HG03060 (cell line): ENCODE measurements at regions not wholly inside any gene's neighbourhood (a gene's known extent, or its start where the extent isn't known, plus 50 kb on each side); places are given as distances from the start of the nearest gene placed in this dataset.
"Not testable (repeated sequence)": the region's sequence is repeated elsewhere in the genome, so short reads cannot be mapped to it uniquely, and the experiment has no call there.

ENCODE experiments used
- ATAC-seq: cut with Tn5 transposase; IDR thresholded peaks from one replicate; pipeline ENCODE4 v1.9.1; 2021; ENCODE audit warnings: low read depth, moderate number of reproducible peaks; ENCODE audit not compliant: unreplicated experiment

- ATAC-seq: no peak
These were observed 57.9 kb downstream of the FANCF start for GRCh38 chr11:22567759-22568158.

GRCh38 chr11:22566293-22566692 is 59.3 kb downstream of the FANCF start:
- no peak for ATAC-seq

- ATAC-seq: no peak
These were observed 64.3 kb downstream of the FANCF start for GRCh38 chr11:22561283-22561682.

- no peak for ATAC-seq
These were observed 66.2 kb downstream of the FANCF start for GRCh38 chr11:22559416-22559815.

GRCh38 chr11:22558664-22559063 is 67.0 kb downstream of the FANCF start:
- ATAC-seq: no peak

GRCh38 chr11:22556381-22556780 is 69.2 kb downstream of the FANCF start:
- no peak for ATAC-seq

GRCh38 chr11:22555881-22556280 is 69.7 kb downstream of the FANCF start:
- no peak for ATAC-seq

GRCh38 chr11:22554221-22554620 is 71.4 kb downstream of the FANCF start:
- peak; percentile 86 for ATAC-seq

GRCh38 chr11:22552885-22553284 is 72.7 kb downstream of the FANCF start:
- ATAC-seq: no peak

GRCh38 chr11:22546746-22547145 is 78.9 kb downstream of the FANCF start:
- ATAC-seq: no peak

- ATAC-seq: no peak
These were observed 82.4 kb downstream of the FANCF start for GRCh38 chr11:22543261-22543660.

- no peak for ATAC-seq
These were observed 85.8 kb downstream of the FANCF start for GRCh38 chr11:22539821-22540256.

GRCh38 chr11:22536071-22536470 is 89.6 kb downstream of the FANCF start:
- ATAC-seq: no peak

GRCh38 chr11:22528612-22529429 is 96.8 kb downstream of the FANCF start:
- not testable (repeated sequence) for ATAC-seq

- no peak for ATAC-seq
These were observed 103.4 kb downstream of the FANCF start for GRCh38 chr11:22522225-22522624.

GRCh38 chr11:22521226-22521625 is 104.4 kb downstream of the FANCF start:
- no peak for ATAC-seq

- ATAC-seq: no peak
These were observed 105.1 kb downstream of the FANCF start for GRCh38 chr11:22520521-22520920.

- not testable (repeated sequence) for ATAC-seq
These were observed 107.3 kb downstream of the FANCF start for GRCh38 chr11:22518344-22518743.

- ATAC-seq: no peak
These were observed 109.5 kb downstream of the FANCF start for GRCh38 chr11:22516111-22516510.

GRCh38 chr11:22512457-22512856 is 113.2 kb downstream of the FANCF start:
- no peak for ATAC-seq

GRCh38 chr11:22510741-22511140 is 114.9 kb downstream of the FANCF start:
- ATAC-seq: no peak

- ATAC-seq: no peak
These were observed 115.6 kb downstream of the FANCF start for GRCh38 chr11:22510010-22510409.
